ENCODE measurements at regions not wholly inside any gene's neighbourhood (a gene's known extent, or its start where the extent isn't known, plus 50 kb on each side); places are given as distances from the start of the nearest gene placed in this dataset.
A peak's percentile ranks its signal among the peaks of the same experiment; 100 is the strongest.

DNA sequence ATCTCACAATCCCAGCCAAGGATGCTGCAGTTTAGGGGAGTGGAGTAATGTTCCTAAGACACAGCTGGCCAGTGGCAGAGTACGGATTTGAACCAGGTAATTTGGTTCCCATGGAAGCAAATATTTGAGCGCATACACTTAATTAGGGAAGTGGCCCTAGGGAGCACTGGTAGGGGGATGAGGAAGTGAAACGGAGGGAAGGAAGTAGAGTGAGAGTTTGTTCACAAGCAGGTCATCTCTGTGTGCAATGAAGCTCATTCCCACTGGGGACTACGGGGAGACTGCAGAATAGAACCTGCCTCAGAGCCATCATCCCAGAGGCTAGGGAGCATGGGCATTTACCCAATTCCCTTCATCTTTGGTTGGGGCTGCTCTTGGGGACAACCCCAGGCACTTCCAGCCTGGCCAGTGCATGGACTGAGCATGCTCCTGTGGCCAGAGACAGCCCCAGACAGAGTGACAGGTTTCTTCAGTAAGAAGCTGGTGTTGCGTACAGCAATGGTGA, 317.2 kb upstream of the PROK2 start:
- intact Hi-C loops (cut with micrococcal nuclease) = loop anchor here (5.0 to 10.0 kb wide), 6 partner anchors 60 to 243 kb away; no protein-coding TSS in a partner anchor
- H3K36me3 ChIP-seq (replicated peaks in 1 of 2; ENCODE audit: control insufficient read depth in 1 of 2, insufficient read depth in 2 of 2, low read length in 2 of 2) = peaks cover 0 to 6% of the 10 kb centered on the region in 2 donors
- H3K27ac ChIP-seq (ENCODE audit: low read depth in 1 of 2, low read length in 2 of 2) = peak overlapping the region; percentile 97 to 99
- WGBS (ENCODE audit: insufficient coverage) = 0% methylated on average over 3 of the region's 5 CpGs
- Mint-ChIP-seq H3K36me3 (peaks cover 10 to 17% of the 10 kb centered on the region in 2 donors), H3K4me1 (peaks cover 60% of the 10 kb centered on the region), H3K4me3 (peak overlapping the region in 1 of 2 donors; percentile 71), H3K27me3 (ENCODE audit: low read depth in 3 of 3) (peaks cover 0 to 5% (median 1%) of the 10 kb centered on the region in 3 donors), H3K9me3 (peaks cover 0 to 1% (median 0%) of the 10 kb centered on the region in 7 donors), H3K27ac (peak overlapping the region; percentile 100)
- H3K9me3 ChIP-seq (replicated peaks in 1 of 2; ENCODE audit: control insufficient read depth in 1 of 2, insufficient read depth in 1 of 2, low read length in 2 of 2) = no peaks in the 10 kb centered on the region
- H3K4me3 ChIP-seq (replicated peaks in 1 of 3; ENCODE audit: low read depth in 2 of 3, low read length in 3 of 3) = no peak overlapping the region
- peak overlapping the region; percentile 54 for H3K4me2 ChIP-seq (replicated peaks; ENCODE audit: extremely low read depth, low read length, poor library complexity, severe bottlenecking)
- H3K27me3 ChIP-seq (ENCODE audit: control insufficient read depth in 2 of 2, insufficient read depth in 2 of 2, low read length in 2 of 2) = no peaks in the 10 kb centered on the region
- peak; percentile 94 to 98 (median 97) for DNase-seq
- peaks cover 60 to 61% of the 10 kb centered on the region in 2 donors for H3K4me1 ChIP-seq (ENCODE audit: control insufficient read depth in 1 of 2, insufficient read depth in 2 of 2, low read length in 2 of 2)
- TF ChIP-seq, protein P1, sequence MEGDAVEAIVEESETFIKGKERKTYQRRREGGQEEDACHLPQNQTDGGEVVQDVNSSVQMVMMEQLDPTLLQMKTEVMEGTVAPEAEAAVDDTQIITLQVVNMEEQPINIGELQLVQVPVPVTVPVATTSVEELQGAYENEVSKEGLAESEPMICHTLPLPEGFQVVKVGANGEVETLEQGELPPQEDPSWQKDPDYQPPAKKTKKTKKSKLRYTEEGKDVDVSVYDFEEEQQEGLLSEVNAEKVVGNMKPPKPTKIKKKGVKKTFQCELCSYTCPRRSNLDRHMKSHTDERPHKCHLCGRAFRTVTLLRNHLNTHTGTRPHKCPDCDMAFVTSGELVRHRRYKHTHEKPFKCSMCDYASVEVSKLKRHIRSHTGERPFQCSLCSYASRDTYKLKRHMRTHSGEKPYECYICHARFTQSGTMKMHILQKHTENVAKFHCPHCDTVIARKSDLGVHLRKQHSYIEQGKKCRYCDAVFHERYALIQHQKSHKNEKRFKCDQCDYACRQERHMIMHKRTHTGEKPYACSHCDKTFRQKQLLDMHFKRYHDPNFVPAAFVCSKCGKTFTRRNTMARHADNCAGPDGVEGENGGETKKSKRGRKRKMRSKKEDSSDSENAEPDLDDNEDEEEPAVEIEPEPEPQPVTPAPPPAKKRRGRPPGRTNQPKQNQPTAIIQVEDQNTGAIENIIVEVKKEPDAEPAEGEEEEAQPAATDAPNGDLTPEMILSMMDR (IDR thresholded peaks at IDR 0.05) = no peak
- no peak overlapping the region for H2AFZ ChIP-seq (ENCODE audit: insufficient read depth, low read depth, low read length, poor library complexity, severe bottlenecking)
- H3K79me2 ChIP-seq (ENCODE audit: insufficient read depth, low read length) = no peaks in the 10 kb centered on the region
- peak overlapping the region; percentile 85 for H3K9ac ChIP-seq (ENCODE audit: insufficient read depth, low read length, poor library complexity, severe bottlenecking)
- no peaks in the 10 kb centered on the region for H4K20me1 ChIP-seq (ENCODE audit: insufficient read depth, low read length)

DNA sequence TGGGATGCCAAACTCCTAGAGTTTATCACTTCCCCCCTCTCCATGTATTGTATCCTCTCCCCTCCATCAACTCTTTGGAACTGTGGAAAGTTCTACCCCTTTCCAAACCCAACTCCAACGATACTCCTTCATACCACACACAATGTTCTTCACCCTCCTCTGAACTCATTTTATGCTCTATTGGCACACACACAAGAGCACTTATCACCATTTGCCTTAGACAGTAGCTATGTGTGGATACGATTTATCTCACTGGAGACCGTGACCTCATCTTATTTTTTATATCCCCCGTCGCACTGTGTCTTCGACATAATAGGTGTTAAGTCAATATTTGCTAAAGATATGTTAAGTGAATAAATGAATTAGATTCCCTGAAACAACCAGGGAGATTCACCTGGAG, 316.5 kb upstream of the PROK2 start:
- no peaks in the 10 kb centered on the region for H3K79me2 ChIP-seq (ENCODE audit: insufficient read depth, low read length)
- peak overlapping the region; percentile 97 to 99 for H3K27ac ChIP-seq (ENCODE audit: low read depth in 1 of 2, low read length in 2 of 2)
- Mint-ChIP-seq H3K36me3 (peaks cover 16 to 24% of the 10 kb centered on the region in 2 donors), H3K9me3 (peaks cover 0 to 3% (median 0%) of the 10 kb centered on the region in 7 donors), H3K4me1 (peaks cover 64% of the 10 kb centered on the region), H3K27ac (peak overlapping the region; percentile 100), H3K4me3 (peak overlapping the region in 1 of 2 donors; percentile 19), H3K27me3 (ENCODE audit: low read depth in 3 of 3) (peaks cover 1 to 5% (median 1%) of the 10 kb centered on the region in 3 donors)
- TF ChIP-seq, protein P1 (IDR thresholded peaks at IDR 0.05) = no peak
- peak overlapping the region; percentile 85 for H3K9ac ChIP-seq (ENCODE audit: insufficient read depth, low read length, poor library complexity, severe bottlenecking)
- H3K9me3 ChIP-seq (replicated peaks in 1 of 2; ENCODE audit: control insufficient read depth in 1 of 2, insufficient read depth in 1 of 2, low read length in 2 of 2) = no peaks in the 10 kb centered on the region
- intact Hi-C loops (cut with micrococcal nuclease) = loop anchor here (2.0 to 10.0 kb wide), 7 partner anchors 21 to 243 kb away; no protein-coding TSS in a partner anchor
- peak in 2 of 3 donors; percentile 22 to 34 for DNase-seq
- H3K4me1 ChIP-seq (ENCODE audit: control insufficient read depth in 1 of 2, insufficient read depth in 2 of 2, low read length in 2 of 2) = peaks cover 60 to 61% of the 10 kb centered on the region in 2 donors
- H3K4me3 ChIP-seq (replicated peaks in 1 of 3; ENCODE audit: low read depth in 2 of 3, low read length in 3 of 3) = peak overlapping the region in 1 of 3 experiments; percentile 17
- H3K27me3 ChIP-seq (ENCODE audit: control insufficient read depth in 2 of 2, insufficient read depth in 2 of 2, low read length in 2 of 2) = no peaks in the 10 kb centered on the region
- H3K4me2 ChIP-seq (replicated peaks; ENCODE audit: extremely low read depth, low read length, poor library complexity, severe bottlenecking) = peak overlapping the region; percentile 63
- no peaks in the 10 kb centered on the region for H4K20me1 ChIP-seq (ENCODE audit: insufficient read depth, low read length)
- WGBS (ENCODE audit: insufficient coverage) = 100% methylated on average over 1 of the region's 6 CpGs
- H2AFZ ChIP-seq (ENCODE audit: insufficient read depth, low read depth, low read length, poor library complexity, severe bottlenecking) = no peak overlapping the region
- H3K36me3 ChIP-seq (replicated peaks in 1 of 2; ENCODE audit: control insufficient read depth in 1 of 2, insufficient read depth in 2 of 2, low read length in 2 of 2) = peaks cover 0 to 6% of the 10 kb centered on the region in 2 donors
